ENCODE measurements at regions not wholly inside any gene's neighbourhood (a gene's known extent, or its start where the extent isn't known, plus 50 kb on each side); places are given as distances from the start of the nearest gene placed in this dataset.

DNA sequence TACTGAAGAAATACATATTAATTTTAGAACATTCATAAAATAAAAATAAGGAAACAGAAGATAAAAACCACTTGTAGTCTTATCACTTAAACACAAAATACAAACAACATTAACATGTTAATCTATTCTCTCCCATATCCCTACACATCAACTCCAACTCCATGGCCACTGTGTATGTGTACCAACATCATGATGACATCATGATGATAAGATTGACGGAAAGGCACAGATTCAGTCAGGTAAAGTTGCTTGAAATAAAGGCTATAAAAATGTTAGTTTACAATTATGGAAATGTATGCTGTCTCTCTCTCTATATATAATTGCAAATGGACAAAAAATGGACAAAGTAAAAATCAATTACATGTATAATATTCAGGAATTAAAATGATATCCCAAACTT, 388.5 kb upstream of the UBE2E3 start:
- no peak for TF ChIP-seq GATA2 (IDR thresholded peaks at IDR 0.05; ENCODE audit: low read depth, low read length)
- no peak for TF ChIP-seq GATA3 (IDR thresholded peaks at IDR 0.05; ENCODE audit: low read depth, low read length)
